HepG2 (cell line): ENCODE measurements at regions not wholly inside any gene's neighbourhood (a gene's known extent, or its start where the extent isn't known, plus 50 kb on each side); places are given as distances from the start of the nearest gene placed in this dataset.

ENCODE experiments used
- ATAC-seq: fragments of 200-7000 bp; cut with Tn5 transposase; 3 replicates; pipeline ENCODE4 v1.9.1; 2020; ENCODE audit warnings: mild to moderate bottlenecking, moderate library complexity
- BruUV-seq: library from RNA; stranded (reverse); fragments of 400-500 nt; replicated peaks from 2 replicates; lab custom pipeline; 2021; lab: Mats Ljungman, UMichigan
- CTCF ChIA-PET: fragments of 300-600 bp; formaldehyde crosslinking; extraction: SDS; loops from one replicate; lab custom pipeline; 2021; ENCODE audit warnings: low total read pairs, inconsistent platforms, low intra/inter-chr PET ratio; lab: Yijun Ruan, JAX
- POLR2A ChIA-PET: fragments of 350-600 bp; sonication (Branson Sonifier 250); formaldehyde crosslinking; loops from one replicate; lab custom pipeline; 2020; ENCODE audit warnings: antibody characterized with exemption, inconsistent platforms; lab: Yijun Ruan, JAX
- DNase-seq: peaks from one replicate; pipeline ENCODE4 v3.0.0-alpha.2; 2015; ENCODE audit warnings: low spot score
- FAIRE-seq: peaks from 3 replicates; lab custom pipeline; 2011; peaks lifted over from hg19 to GRCh38; lab: Jason Lieb, UNC
- H2AFZ ChIP-seq: one replicate; pipeline ENCODE4 v1.6.1; 2011; ENCODE audit warnings: low read length, inconsistent platforms
- H3K27ac ChIP-seq: fragments of 300-600 bp; 3 replicates; pipeline ENCODE4 v1.8.0; 2011; ENCODE audit warnings: mixed run types, mild to moderate bottlenecking, mixed read lengths, low read length, inconsistent platforms; ENCODE audit not compliant: insufficient read depth; ENCODE audit errors: extremely low read length
- H3K27me3 ChIP-seq, 2 experiments: fragments of 200-600 bp in 1 of 2; 2 replicates in 1 of 2; 3 replicates in 1 of 2; pipeline versions ENCODE4 v1.6.0 to v1.8.0; 2011; ENCODE audit warnings: low read length in 2 of 2, mild to moderate bottlenecking in 2 of 2, moderate library complexity in 2 of 2, inconsistent platforms in 1 of 2; ENCODE audit not compliant: insufficient read depth in 2 of 2, control insufficient read depth in 1 of 2
- H3K36me3 ChIP-seq, 2 experiments: fragments of 200-600 bp in 1 of 2; replicated peaks in 1 of 2; 2 replicates in 1 of 2; 3 replicates in 1 of 2; pipeline versions ENCODE4 v1.5.1 to v1.8.0; 2011; ENCODE audit warnings: low read length in 2 of 2, inconsistent platforms in 1 of 2; ENCODE audit not compliant: insufficient read depth in 2 of 2, control insufficient read depth in 1 of 2
- H3K4me1 ChIP-seq: 2 replicates; pipeline ENCODE4 v1.5.1; 2012; ENCODE audit warnings: low read length, inconsistent platforms; ENCODE audit not compliant: insufficient read depth
- H3K4me2 ChIP-seq: 2 replicates; pipeline ENCODE4 v1.6.0; 2011; ENCODE audit warnings: low read depth, low read length, inconsistent platforms
- H3K4me3 ChIP-seq, 3 experiments: fragments of 200-600 bp in 1 of 3; sonication (generic), shearing (Covaris generic) in 1 of 3; replicated peaks in 1 of 3; 2 replicates each; pipeline ENCODE4 v1.5.1; 2011 to 2016; ENCODE audit warnings: low read length in 3 of 3, inconsistent platforms in 2 of 3, low read depth in 2 of 3, mild to moderate bottlenecking in 2 of 3, control low read depth in 1 of 3, mixed read lengths in 1 of 3; ENCODE audit not compliant: insufficient read depth in 1 of 3
- H3K79me2 ChIP-seq: one replicate; pipeline ENCODE4 v1.6.1; 2011; ENCODE audit warnings: low read length, inconsistent platforms; ENCODE audit not compliant: insufficient read depth
- H3K9ac ChIP-seq: 2 replicates; pipeline ENCODE4 v1.6.0; 2011; ENCODE audit warnings: mild to moderate bottlenecking, low read depth, low read length, inconsistent platforms; ENCODE audit not compliant: insufficient read depth
- H3K9me3 ChIP-seq: 2 replicates; pipeline ENCODE4 v1.5.1; 2012; ENCODE audit warnings: mild to moderate bottlenecking, low read length
- H4K20me1 ChIP-seq: 2 replicates; pipeline ENCODE4 v1.6.0; 2011; ENCODE audit warnings: inconsistent platforms, mild to moderate bottlenecking, low read length, moderate library complexity; ENCODE audit not compliant: insufficient read depth
- ATAD3A ChIP-seq: sonication (generic); formaldehyde crosslinking; IDR thresholded peaks from 2 replicates; pipeline ENCODE4 v1.4.0; 2020; ENCODE audit warnings: missing genetic modification reagents
- NFIB ChIP-seq: sonication (generic); formaldehyde crosslinking; IDR thresholded peaks from 2 replicates; pipeline ENCODE4 v1.9.0; 2021; ENCODE audit warnings: missing genetic modification reagents, mild to moderate bottlenecking, borderline replicate concordance
- SOX6 ChIP-seq, 2 experiments: fragments of 450-650 bp in 1 of 2; sonication (generic) in 1 of 2; formaldehyde crosslinking in 1 of 2; IDR thresholded peaks; 2 replicates each; pipeline versions ENCODE4 v1.4.0 to v1.6.1; 2017 to 2020; ENCODE audit warnings: antibody characterized with exemption in 1 of 2, mild to moderate bottlenecking in 1 of 2, missing genetic modification reagents in 1 of 2
- TCF12 ChIP-seq, 2 experiments: fragments of 450-650 bp in 1 of 2; sonication (generic) in 1 of 2; formaldehyde crosslinking in 1 of 2; IDR thresholded peaks; 2 replicates each; pipeline versions ENCODE4 v1.6.1 to v1.8.0; 2017 to 2022; ENCODE audit warnings: antibody characterized with exemption in 1 of 2, mild to moderate bottlenecking in 1 of 2, missing genetic modification reagents in 1 of 2, moderate library complexity in 1 of 2
- ZNF510 ChIP-seq: sonication (generic); formaldehyde crosslinking; IDR thresholded peaks from 2 replicates; pipeline ENCODE4 v1.4.0; 2020; ENCODE audit warnings: low read depth, mild to moderate bottlenecking, missing genetic modification reagents
- ZNF569 ChIP-seq: sonication (generic); formaldehyde crosslinking; IDR thresholded peaks from 2 replicates; pipeline ENCODE4 v1.5.0; 2020; ENCODE audit warnings: mild to moderate bottlenecking, missing genetic modification reagents, moderate library complexity, borderline replicate concordance
- ZNF615 ChIP-seq: sonication (generic); formaldehyde crosslinking; IDR thresholded peaks from 2 replicates; pipeline ENCODE4 v1.5.0; 2020; ENCODE audit warnings: mild to moderate bottlenecking, missing genetic modification reagents, borderline replicate concordance
- ZNF687 ChIP-seq: sonication (generic); formaldehyde crosslinking; IDR thresholded peaks from 2 replicates; pipeline ENCODE4 v1.5.1; 2020; ENCODE audit warnings: mild to moderate bottlenecking, missing genetic modification reagents, moderate library complexity
- ZNF772 ChIP-seq: sonication (generic); formaldehyde crosslinking; IDR thresholded peaks from 2 replicates; pipeline ENCODE4 v1.5.0; 2020; ENCODE audit warnings: mild to moderate bottlenecking, missing genetic modification reagents
- ZSCAN22 ChIP-seq: sonication (generic); formaldehyde crosslinking; IDR thresholded peaks from 2 replicates; pipeline ENCODE4 v1.4.0; 2020; ENCODE audit warnings: mild to moderate bottlenecking, missing genetic modification reagents
- WGBS: methylation state at CpG from one replicate; pipeline ENCODE4 v1.1.6; 2017; ENCODE audit warnings: low lambda C conversion rate; 5-methylcytosine and 5-hydroxymethylcytosine counted together
- in situ Hi-C: cut with HindIII; loops from 2 replicates; pipeline ENCODE4 v1.10.0; 2017; ENCODE audit warnings: low pct_unique_long_range_greater_than_20kb; ENCODE audit not compliant: extremely low pct_ligation_motif_present
- intact Hi-C: fragments of 100-400 bp; cut with micrococcal nuclease; formaldehyde crosslinking; loops from one replicate; pipeline ENCODE4 v1.10.0; 2022; ENCODE audit not compliant: unreplicated experiment

GRCh38 chr15:72912996-72913395 is 129.4 kb upstream of the ADPGK start:
- no peak overlapping the region for H2AFZ ChIP-seq
- H3K27ac ChIP-seq = no peak overlapping the region
- CTCF ChIA-PET = no interaction called here
- H3K79me2 ChIP-seq = no peaks in the 10 kb centered on the region
- H3K9ac ChIP-seq = no peak overlapping the region
- H3K4me3 ChIP-seq = no peak overlapping the region
- POLR2A ChIA-PET = no interaction called here
- no peaks in the 10 kb centered on the region for H3K9me3 ChIP-seq
- H3K27me3 ChIP-seq = no peaks in the 10 kb centered on the region
- H4K20me1 ChIP-seq = no peaks in the 10 kb centered on the region
- 0% methylated on average over 2 of the region's 2 CpGs for WGBS
- in situ Hi-C loops = no loop called here
- H3K36me3 ChIP-seq = no peaks in the 10 kb centered on the region
- intact Hi-C loops = loop anchor here (10.0 kb wide), 1 partner anchor 58 kb away; no protein-coding TSS in a partner anchor
- FAIRE-seq = no peak
- no TSS peak for BruUV-seq
- H3K4me1 ChIP-seq = no peaks in the 10 kb centered on the region
- no peak for DNase-seq
- no peak for TF ChIP-seq ZSCAN22 (CRISPR knock-in tag)
- no peak for TF ChIP-seq TCF12 (IDR thresholded peaks at IDR 0.05)
- TF ChIP-seq TCF12 (CRISPR knock-in tag; IDR thresholded peaks at IDR 0.05) = no peak
- no peak for TF ChIP-seq NFIB (CRISPR knock-in tag)
- no peak overlapping the region for H3K4me2 ChIP-seq
- ATAC-seq = no peak

- no TSS peak for BruUV-seq
- peaks cover 0 to 6% of the 10 kb centered on the region in 2 experiments; a peak in 2 of 5 replicates for H3K27me3 ChIP-seq
- FAIRE-seq = no peak
- in situ Hi-C loops = no loop called here
- ChIA-PET POLR2A (no interaction called here), CTCF (no interaction called here)
- H4K20me1 ChIP-seq = no peaks in the 10 kb centered on the region
- no peak overlapping the region for H3K9ac ChIP-seq
- H3K4me2 ChIP-seq = no peak overlapping the region
- H3K9me3 ChIP-seq = no peaks in the 10 kb centered on the region
- H2AFZ ChIP-seq = no peak overlapping the region
- 4% methylated on average over 4 of the region's 4 CpGs for WGBS
- H3K4me1 ChIP-seq = no peaks in the 10 kb centered on the region
- H3K79me2 ChIP-seq = no peaks in the 10 kb centered on the region
- H3K27ac ChIP-seq = no peak overlapping the region
- no peak for DNase-seq
- H3K36me3 ChIP-seq = no peaks in the 10 kb centered on the region
- H3K4me3 ChIP-seq = no peak overlapping the region
- intact Hi-C loops = loop anchor here (10.0 kb wide), 1 partner anchor 57 kb away; no protein-coding TSS in a partner anchor
- ATAC-seq = no peak
- no peak for TF ChIP-seq ZNF569
- no peak for TF ChIP-seq ZNF510 (CRISPR knock-in tag)
- no peak for TF ChIP-seq ZNF772 (CRISPR knock-in tag)
- TF ChIP-seq ZNF615 = no peak
- no peak for TF ChIP-seq ZNF687
- no peak for TF ChIP-seq SOX6 (IDR thresholded peaks at IDR 0.05)
- TF ChIP-seq SOX6 (CRISPR knock-in tag; IDR thresholded peaks at IDR 0.05) = no peak
- no peak for TF ChIP-seq ATAD3A
Observed at GRCh38 chr15:72912121-72912520, 128.6 kb upstream of the ADPGK start.
